Panc1 (cell line): ENCODE measurements at regions not wholly inside any gene's neighbourhood (a gene's known extent, or its start where the extent isn't known, plus 50 kb on each side); places are given as distances from the start of the nearest gene placed in this dataset.

Source experiments
- ATAC-seq: fragments of 200-7000 bp; cut with Tn5 transposase; 2 replicates; pipeline ENCODE4 v1.9.1; 2020; ENCODE audit warnings: mild to moderate bottlenecking, moderate library complexity
- BruUV-seq: library from RNA; stranded (reverse); fragments of 400-500 nt; replicated peaks from 2 replicates; lab custom pipeline; 2021; lab: Mats Ljungman, UMichigan
- CTCF ChIA-PET: fragments of 300-600 bp; sonication (Branson Sonifier 250); formaldehyde crosslinking; loops from one replicate; lab custom pipeline; 2022; ENCODE audit warnings: antibody characterized with exemption; lab: Charles Lee
- POLR2A ChIA-PET: fragments of 300-600 bp; sonication (Branson Sonifier 250); formaldehyde crosslinking; loops from one replicate; lab custom pipeline; 2022; ENCODE audit warnings: antibody characterized with exemption; lab: Charles Lee
- DNase-seq: peaks from one replicate; pipeline ENCODE4 v3.0.0-alpha.2; 2010; ENCODE audit warnings: low read depth, low spot score
- H3K27ac ChIP-seq: 2 replicates; pipeline ENCODE4 v1.5.1; 2011; ENCODE audit warnings: mild to moderate bottlenecking, low read length, inconsistent platforms
- H3K27me3 ChIP-seq: fragments of 200-500 bp; sonication (Bioruptor generic); 2 replicates; pipeline ENCODE4 v1.6.0; 2014; ENCODE audit warnings: low read length, inconsistent platforms; ENCODE audit not compliant: control insufficient read depth, insufficient read depth
- H3K36me3 ChIP-seq: fragments of 200-500 bp; sonication (Bioruptor generic); 2 replicates; pipeline ENCODE4 v1.5.1; 2014; ENCODE audit warnings: inconsistent platforms, mild to moderate bottlenecking, low read length, moderate library complexity; ENCODE audit not compliant: control insufficient read depth, insufficient read depth
- H3K4me1 ChIP-seq: 2 replicates; pipeline ENCODE4 v1.5.1; 2011; ENCODE audit warnings: inconsistent platforms, mild to moderate bottlenecking, low read length, moderate library complexity; ENCODE audit not compliant: control insufficient read depth, insufficient read depth
- H3K4me3 ChIP-seq, 2 experiments: 2 replicates each; pipeline ENCODE4 v1.5.1; 2011 to 2012; ENCODE audit warnings: low read depth in 2 of 2, low read length in 2 of 2, mild to moderate bottlenecking in 2 of 2, inconsistent platforms in 1 of 2, moderate library complexity in 1 of 2
- H3K9me3 ChIP-seq: fragments of 200-500 bp; sonication (Bioruptor generic); 2 replicates; pipeline ENCODE4 v1.5.1; 2014; ENCODE audit warnings: low read depth, mild to moderate bottlenecking, inconsistent platforms, low read length, moderate library complexity; ENCODE audit not compliant: control insufficient read depth, insufficient read depth
- CTCF ChIP-seq: fragments of 450-650 bp; IDR thresholded peaks from 2 replicates; pipeline ENCODE4 v1.5.1; 2017; ENCODE audit warnings: mild to moderate bottlenecking
- POLR2AphosphoS5 ChIP-seq: IDR thresholded peaks from 2 replicates; pipeline ENCODE4 v1.6.1; 2012; ENCODE audit warnings: mild to moderate bottlenecking, low read depth, low read length, moderate library complexity
- REST ChIP-seq, 2 experiments: IDR thresholded peaks; 2 replicates each; pipeline ENCODE4 v1.6.1; 2011 to 2012; ENCODE audit warnings: low read depth in 2 of 2, control low read depth in 1 of 2, low read length in 1 of 2, mild to moderate bottlenecking in 1 of 2, moderate library complexity in 1 of 2; ENCODE audit not compliant: insufficient read depth in 1 of 2
- SIN3A ChIP-seq: IDR thresholded peaks from 2 replicates; pipeline ENCODE4 v1.6.1; 2012; ENCODE audit warnings: low read depth, mild to moderate bottlenecking, low read length, moderate library complexity, borderline replicate concordance; ENCODE audit not compliant: insufficient read depth
- TCF7L2 ChIP-seq: IDR thresholded peaks from 2 replicates; pipeline ENCODE4 v1.6.1; 2011; ENCODE audit warnings: mild to moderate bottlenecking, low read depth, low read length, inconsistent platforms
- in situ Hi-C: cut with HindIII; loops from 2 replicates; pipeline ENCODE4 v1.10.0; 2016; ENCODE audit warnings: low sequenced_read_pairs, low pct_unique_long_range_greater_than_20kb
- intact Hi-C: fragments of 100-400 bp; cut with micrococcal nuclease; formaldehyde crosslinking; loops from one replicate; pipeline ENCODE4 v1.10.0; 2022; ENCODE audit not compliant: unreplicated experiment

- Histone ChIP-seq H3K27ac (no peak overlapping the region), H3K27me3 (no peaks in the 10 kb centered on the region), H3K36me3 (no peaks in the 10 kb centered on the region), H3K4me1 (no peaks in the 10 kb centered on the region; the same call in 1 of the 2 replicates), H3K9me3 (no peaks in the 10 kb centered on the region), H3K4me3 (no peak overlapping the region)
- no TSS peak for BruUV-seq
- ATAC-seq (no peak), DNase-seq (no peak)
- CTCF ChIA-PET, result no interaction called here
- in situ Hi-C loops, result no loop called here
- POLR2A ChIA-PET, result no interaction called here
- TF ChIP-seq TCF7L2 (no peak), SIN3A (no peak), POLR2AphosphoS5 (no peak), CTCF (no peak), REST (IDR thresholded peaks at IDR 0.05; ENCODE audit: insufficient read depth in 1 of 2, low read depth in 2 of 2, low read length in 1 of 2) (no peak)
- intact Hi-C loops, result no loop called here
These were observed 821.6 kb downstream of the ANKRD7 start for GRCh38 chr7:119046068-119046467.

GRCh38 chr7:119065966-119066365 is 841.5 kb downstream of the ANKRD7 start:
- no peak for ATAC-seq
- in situ Hi-C loops (no loop called here), intact Hi-C loops (no loop called here)
- TF ChIP-seq CTCF (no peak), SIN3A (no peak), TCF7L2 (no peak), POLR2AphosphoS5 (no peak), REST (IDR thresholded peaks at IDR 0.05; ENCODE audit: insufficient read depth in 1 of 2, low read depth in 2 of 2, low read length in 1 of 2) (no peak)
- H3K4me1 ChIP-seq, result no peaks in the 10 kb centered on the region
- POLR2A ChIA-PET, result no interaction called here
- no peak overlapping the region for H3K4me3 ChIP-seq
- CTCF ChIA-PET, result no interaction called here
- no peak for DNase-seq
- H3K27me3 ChIP-seq, result no peaks in the 10 kb centered on the region
- no peak overlapping the region for H3K27ac ChIP-seq
- no TSS peak for BruUV-seq
- no peaks in the 10 kb centered on the region for H3K36me3 ChIP-seq
- no peaks in the 10 kb centered on the region for H3K9me3 ChIP-seq
